Progenitor cell of endocrine pancreas (in vitro differentiated cells): ENCODE measurements at regions not wholly inside any gene's neighbourhood (a gene's known extent, or its start where the extent isn't known, plus 50 kb on each side); places are given as distances from the start of the nearest gene placed in this dataset.

Source experiments
- DNase-seq: peaks from one replicate; pipeline ENCODE4 v3.0.0; 2021; ENCODE audit warnings: low spot score; ENCODE audit not compliant: unreplicated experiment
- H3K27ac Mint-ChIP-seq: 2 replicates; pipeline ENCODE4 v1.8.0; 2021; ENCODE audit warnings: mild to moderate bottlenecking, moderate library complexity, mixed read lengths
- H3K27me3 Mint-ChIP-seq: 2 replicates; pipeline ENCODE4 v1.8.0; 2021; ENCODE audit warnings: mixed read lengths
- H3K36me3 Mint-ChIP-seq: 2 replicates; pipeline ENCODE4 v1.8.0; 2022; ENCODE audit warnings: mixed read lengths; ENCODE audit not compliant: insufficient read depth
- H3K4me1 Mint-ChIP-seq: 2 replicates; pipeline ENCODE4 v1.8.0; 2021; ENCODE audit warnings: low read depth, mixed read lengths
- H3K4me3 Mint-ChIP-seq: 2 replicates; pipeline ENCODE4 v1.8.0; 2021; ENCODE audit warnings: low read depth, mild to moderate bottlenecking, moderate library complexity, mixed read lengths
- H3K9me3 Mint-ChIP-seq: 2 replicates; pipeline ENCODE4 v1.8.0; 2021; ENCODE audit warnings: low read depth, mixed read lengths
- CTCF ChIP-seq: fragments of 200-600 bp; sonication (generic); IDR thresholded peaks from one replicate; pipeline ENCODE4 v1.5.0; 2021; ENCODE audit warnings: antibody characterized with exemption, mild to moderate bottlenecking; ENCODE audit not compliant: unreplicated experiment

GRCh38 chr6:90450268-90450953 is 136.5 kb downstream of the MAP3K7 start:
- no peak overlapping the region for H3K27ac Mint-ChIP-seq
- no peaks in the 10 kb centered on the region for H3K4me1 Mint-ChIP-seq
- no peaks in the 10 kb centered on the region for H3K9me3 Mint-ChIP-seq
- no peak for DNase-seq
- H3K36me3 Mint-ChIP-seq = no peaks in the 10 kb centered on the region
- no peak overlapping the region for H3K4me3 Mint-ChIP-seq
- no peak for TF ChIP-seq CTCF
- no peaks in the 10 kb centered on the region for H3K27me3 Mint-ChIP-seq

GRCh38 chr6:90449311-90449710 is 137.6 kb downstream of the MAP3K7 start:
- H3K4me3 Mint-ChIP-seq = no peak overlapping the region
- peaks cover 1% of the 10 kb centered on the region for H3K4me1 Mint-ChIP-seq
- no peaks in the 10 kb centered on the region for H3K9me3 Mint-ChIP-seq
- TF ChIP-seq CTCF = no peak
- no peaks in the 10 kb centered on the region for H3K27me3 Mint-ChIP-seq
- no peak for DNase-seq
- no peak overlapping the region for H3K27ac Mint-ChIP-seq
- H3K36me3 Mint-ChIP-seq = no peaks in the 10 kb centered on the region

GRCh38 chr6:90448836-90449235 is 138.0 kb downstream of the MAP3K7 start:
- Mint-ChIP-seq H3K4me3 (no peak overlapping the region), H3K27ac (no peak overlapping the region), H3K9me3 (no peaks in the 10 kb centered on the region), H3K27me3 (no peaks in the 10 kb centered on the region), H3K36me3 (no peaks in the 10 kb centered on the region), H3K4me1 (peaks cover 1% of the 10 kb centered on the region)
- no peak for TF ChIP-seq CTCF
- no peak for DNase-seq

- Mint-ChIP-seq H3K4me3 (no peak overlapping the region), H3K36me3 (no peaks in the 10 kb centered on the region), H3K9me3 (no peaks in the 10 kb centered on the region), H3K27me3 (peaks cover 3% of the 10 kb centered on the region), H3K4me1 (peaks cover 3% of the 10 kb centered on the region), H3K27ac (no peak overlapping the region)
- no peak for DNase-seq
- TF ChIP-seq CTCF = no peak
Observed at GRCh38 chr6:90446164-90446563, 140.7 kb downstream of the MAP3K7 start.

- H3K27me3 Mint-ChIP-seq = peaks cover 3% of the 10 kb centered on the region
- H3K36me3 Mint-ChIP-seq = no peaks in the 10 kb centered on the region
- H3K9me3 Mint-ChIP-seq = no peaks in the 10 kb centered on the region
- H3K4me3 Mint-ChIP-seq = no peak overlapping the region
- DNase-seq = no peak
- no peak for TF ChIP-seq CTCF
- no peak overlapping the region for H3K27ac Mint-ChIP-seq
- H3K4me1 Mint-ChIP-seq = peaks cover 3% of the 10 kb centered on the region
Observed at GRCh38 chr6:90445533-90446108, 141.3 kb downstream of the MAP3K7 start.
